Ishikawa (cell line): ENCODE measurements at regions not wholly inside any gene's neighbourhood (a gene's known extent, or its start where the extent isn't known, plus 50 kb on each side); places are given as distances from the start of the nearest gene placed in this dataset.

ENCODE experiments used
- CEBPB ChIP-seq: IDR thresholded peaks from 2 replicates; pipeline ENCODE4 v1.6.1; 2012
- CREB1 ChIP-seq: IDR thresholded peaks from 2 replicates; pipeline ENCODE4 v1.6.1; 2012; ENCODE audit warnings: low read depth
- EGR1 ChIP-seq: IDR thresholded peaks from 2 replicates; pipeline ENCODE4 v1.6.1; 2012
- EP300 ChIP-seq: IDR thresholded peaks from 2 replicates; pipeline ENCODE4 v1.6.1; 2012; ENCODE audit warnings: borderline replicate concordance
- FOXM1 ChIP-seq: IDR thresholded peaks from 2 replicates; pipeline ENCODE4 v1.6.1; 2012; ENCODE audit warnings: low read depth, borderline replicate concordance
- MAX ChIP-seq: IDR thresholded peaks from 2 replicates; pipeline ENCODE4 v1.6.1; 2012
- NFIC ChIP-seq: IDR thresholded peaks from 2 replicates; pipeline ENCODE4 v1.6.1; 2012
- RAD21 ChIP-seq: IDR thresholded peaks from 2 replicates; pipeline ENCODE4 v1.6.1; 2012; ENCODE audit warnings: low read depth
- REST ChIP-seq: IDR thresholded peaks from 2 replicates; pipeline ENCODE4 v1.6.1; 2012; ENCODE audit warnings: low read depth, mild to moderate bottlenecking
- TAF1 ChIP-seq: IDR thresholded peaks from 2 replicates; pipeline ENCODE4 v1.6.1; 2012; ENCODE audit warnings: low read depth, mild to moderate bottlenecking
- TCF12 ChIP-seq: IDR thresholded peaks from 2 replicates; pipeline ENCODE4 v1.6.1; 2012; ENCODE audit warnings: low read depth
- TEAD4 ChIP-seq: IDR thresholded peaks from 2 replicates; pipeline ENCODE4 v1.6.1; 2012
- USF1 ChIP-seq: IDR thresholded peaks from 2 replicates; pipeline ENCODE4 v1.6.1; 2012
- YY1 ChIP-seq: IDR thresholded peaks from 2 replicates; pipeline ENCODE4 v1.6.1; 2012; ENCODE audit warnings: low read depth
- ZBTB7A ChIP-seq: IDR thresholded peaks from 2 replicates; pipeline ENCODE4 v1.6.1; 2012; ENCODE audit warnings: low read depth

GRCh38 chr11:32307913-32308312, 127.4 kb downstream of the WT1 start:
- TF ChIP-seq YY1 = no peak

GRCh38 chr11:32309530-32310213, 125.7 kb downstream of the WT1 start:
- TF ChIP-seq NFIC (no peak), RAD21 (no peak), YY1 (no peak), CEBPB (no peak), TEAD4 (no peak), TCF12 (no peak), REST (no peak), USF1 (no peak), TAF1 (no peak), EGR1 (no peak), EP300 (no peak), ZBTB7A (no peak)

- TF ChIP-seq YY1 (no peak), TAF1 (no peak), NFIC (no peak), CEBPB (no peak), EP300 (no peak), CREB1 (no peak), FOXM1 (no peak), EGR1 (no peak), MAX (no peak), RAD21 (no peak), TCF12 (no peak), TEAD4 (no peak), ZBTB7A (no peak), REST (no peak), USF1 (no peak)
Measured at GRCh38 chr11:32310214-32310601, 125.1 kb downstream of the WT1 start.

- TF ChIP-seq EP300 = no peak
- TF ChIP-seq NFIC = no peak
- TF ChIP-seq FOXM1 = no peak
- TF ChIP-seq EGR1 = no peak
- TF ChIP-seq ZBTB7A = no peak
- no peak for TF ChIP-seq TEAD4
- no peak for TF ChIP-seq CREB1
- no peak for TF ChIP-seq TCF12
- no peak for TF ChIP-seq YY1
- TF ChIP-seq USF1 = no peak
- no peak for TF ChIP-seq MAX
- TF ChIP-seq CEBPB = no peak
- no peak for TF ChIP-seq REST
- no peak for TF ChIP-seq TAF1
Measured at GRCh38 chr11:32311346-32312065, 123.8 kb downstream of the WT1 start.
